ENCODE measurements at regions not wholly inside any gene's neighbourhood (a gene's known extent, or its start where the extent isn't known, plus 50 kb on each side); places are given as distances from the start of the nearest gene placed in this dataset.
"Not testable (repeated sequence)": the region's sequence is repeated elsewhere in the genome, so short reads cannot be mapped to it uniquely, and the experiment has no call there.

- DNase-seq (ENCODE audit: extremely low read depth in 1 of 11, low read depth in 9 of 11, low spot score in 4 of 11), result no peak
Measured at GRCh38 chr6:130535242-130535641, 169.4 kb downstream of the TMEM200A start.

GRCh38 chr6:130537447-130537846 lies 171.6 kb downstream of the TMEM200A start:
- DNase-seq (ENCODE audit: extremely low read depth in 1 of 11, low read depth in 9 of 11, low spot score in 4 of 11), result no peak

DNA sequence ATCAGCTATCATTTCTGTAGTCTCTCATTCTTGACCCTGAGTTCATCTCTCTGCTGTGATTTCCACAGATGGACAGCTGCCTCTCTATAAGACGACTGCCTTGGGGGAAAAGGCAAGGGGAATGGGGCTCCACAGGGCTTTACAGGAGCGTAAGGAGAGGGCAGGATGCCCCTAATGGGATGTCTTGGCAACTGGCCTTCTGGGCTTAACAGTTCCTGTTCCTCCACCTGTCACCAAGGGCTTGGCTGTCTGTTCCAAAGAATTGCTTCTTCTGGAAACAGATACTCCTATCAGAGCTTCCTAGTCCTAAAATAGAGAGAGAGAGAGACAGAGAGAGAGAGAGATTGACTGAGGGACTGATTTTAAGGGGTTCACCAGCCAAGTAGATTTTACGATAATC lies 181.9 kb downstream of the TMEM200A start:
- no peak for DNase-seq (ENCODE audit: extremely low read depth in 1 of 11, low read depth in 9 of 11, low spot score in 4 of 11)

DNA sequence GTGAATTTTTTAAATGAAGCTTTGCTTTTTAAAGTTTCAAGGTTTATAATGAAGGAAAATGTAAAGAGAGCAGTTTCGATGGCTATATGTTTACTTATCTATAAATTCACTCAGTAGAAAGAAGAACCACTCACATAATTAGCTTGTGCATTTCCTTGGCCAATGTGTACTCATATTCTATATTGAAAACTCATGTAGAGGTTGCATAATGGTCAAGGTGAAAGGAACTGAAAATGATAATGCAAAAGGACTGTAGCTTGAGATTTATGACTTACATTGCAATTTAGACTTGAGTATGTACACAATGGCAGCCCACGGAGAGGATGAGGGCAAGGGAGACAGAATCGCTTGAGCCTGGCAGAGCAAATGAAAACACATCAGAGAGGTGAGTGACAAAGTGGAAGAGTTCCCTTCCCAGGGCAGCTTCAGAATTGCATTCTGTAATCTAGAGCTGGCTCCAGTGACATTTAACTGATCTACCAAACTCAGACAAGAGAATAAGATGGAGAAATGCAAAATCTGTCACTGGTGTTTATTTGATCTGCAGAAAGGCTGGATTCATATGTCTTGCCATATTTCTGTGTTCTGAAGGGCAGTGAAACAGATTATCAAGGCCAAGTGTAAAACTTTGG lies 191.8 kb downstream of the TMEM200A start:
- DNase-seq (ENCODE audit: extremely low read depth in 1 of 11, low read depth in 9 of 11, low spot score in 4 of 11), result no peak

- no peak for DNase-seq (ENCODE audit: extremely low read depth in 1 of 11, low read depth in 9 of 11, low spot score in 4 of 11)
Measured at GRCh38 chr6:130558131-130558530, 192.3 kb downstream of the TMEM200A start.

GRCh38 chr6:130559166-130559565 lies 193.3 kb downstream of the TMEM200A start:
- DNase-seq (ENCODE audit: extremely low read depth in 1 of 11, low read depth in 9 of 11, low spot score in 4 of 11), result no peak

- DNase-seq (ENCODE audit: extremely low read depth in 1 of 11, low read depth in 9 of 11, low spot score in 4 of 11), result no peak
Measured at GRCh38 chr6:130560231-130560630, 194.4 kb downstream of the TMEM200A start.

- not testable (repeated sequence) for DNase-seq (ENCODE audit: extremely low read depth in 1 of 11, low read depth in 9 of 11, low spot score in 4 of 11)
Measured at GRCh38 chr6:130561159-130561558, 195.3 kb downstream of the TMEM200A start.

- DNase-seq (ENCODE audit: extremely low read depth in 1 of 11, low read depth in 9 of 11, low spot score in 4 of 11), result no peak
Measured at GRCh38 chr6:130565696-130566095, 199.9 kb downstream of the TMEM200A start.

DNA sequence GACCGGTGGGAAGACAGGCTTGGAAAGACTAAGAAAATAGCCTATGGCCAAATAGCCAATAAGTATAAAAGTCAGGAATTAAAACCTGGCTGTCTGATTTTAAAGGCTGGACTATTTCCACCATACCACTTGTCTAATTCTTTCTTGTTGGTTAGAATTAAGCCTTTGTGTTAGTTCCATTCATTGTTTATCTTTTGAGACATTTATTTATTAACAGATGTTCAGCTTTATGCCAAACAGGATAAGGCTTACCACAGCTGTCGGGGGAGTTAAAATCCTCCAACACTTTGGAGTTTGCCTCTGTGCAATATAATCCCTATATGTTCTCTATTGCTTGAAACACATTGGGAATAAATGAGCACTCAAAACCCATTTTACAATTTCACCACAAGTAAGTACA lies 208.3 kb downstream of the TMEM200A start:
- DNase-seq (ENCODE audit: extremely low read depth in 1 of 11, low read depth in 9 of 11, low spot score in 4 of 11), result no peak

GRCh38 chr6:130575557-130575956 lies 209.7 kb downstream of the TMEM200A start:
- DNase-seq (ENCODE audit: extremely low read depth in 1 of 11, low read depth in 9 of 11, low spot score in 4 of 11), result no peak

DNA sequence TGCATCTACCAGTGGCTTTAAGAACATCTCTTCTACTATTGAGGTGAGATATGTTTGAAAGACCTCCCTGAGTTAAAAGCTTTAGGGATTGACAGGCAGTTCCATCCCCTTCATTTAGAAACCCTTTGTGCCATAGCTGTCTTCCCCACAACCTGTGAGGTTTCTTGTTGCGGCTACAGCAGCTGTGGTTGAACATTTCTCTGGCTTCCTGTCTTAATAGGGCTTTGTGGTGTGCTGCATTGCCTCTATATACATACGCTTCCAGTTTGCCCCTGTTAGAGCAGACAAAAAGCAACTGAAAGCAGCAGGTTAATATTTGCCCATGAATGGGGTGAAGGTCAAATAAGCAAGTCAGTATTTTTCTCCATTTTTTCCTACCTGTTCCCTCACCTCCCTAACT lies 210.2 kb downstream of the TMEM200A start:
- DNase-seq (ENCODE audit: extremely low read depth in 1 of 11, low read depth in 9 of 11, low spot score in 4 of 11), result no peak

GRCh38 chr6:130577178-130577919 lies 211.5 kb downstream of the TMEM200A start:
- DNase-seq (ENCODE audit: extremely low read depth in 1 of 11, low read depth in 9 of 11, low spot score in 4 of 11), result no peak

- DNase-seq (ENCODE audit: extremely low read depth in 1 of 11, low read depth in 9 of 11, low spot score in 4 of 11), result no peak
Measured at GRCh38 chr6:130578713-130579112, 212.9 kb downstream of the TMEM200A start.

GRCh38 chr6:130583268-130583667 lies 217.5 kb downstream of the TMEM200A start:
- no peak for DNase-seq (ENCODE audit: extremely low read depth in 1 of 11, low read depth in 9 of 11, low spot score in 4 of 11)

DNA sequence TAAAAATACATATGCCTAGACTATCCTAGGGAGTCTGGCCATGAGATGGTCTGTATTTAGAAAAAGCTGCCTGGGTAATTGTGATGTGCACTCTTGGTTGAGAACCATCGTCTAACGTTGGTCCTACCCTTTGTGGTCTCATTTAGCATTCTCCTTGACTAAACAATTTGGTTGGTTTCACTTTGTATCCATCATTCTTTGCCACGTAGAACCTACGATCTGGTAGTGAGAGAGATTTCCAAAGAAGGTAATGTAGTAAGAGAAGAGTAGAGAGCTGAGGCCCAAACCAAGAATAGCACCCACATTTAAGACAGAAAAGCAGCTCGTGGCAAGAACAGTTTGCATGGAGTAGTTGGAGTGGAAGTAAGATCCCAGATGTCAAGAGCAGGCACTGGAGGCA lies 219.8 kb downstream of the TMEM200A start:
- no peak for DNase-seq (ENCODE audit: extremely low read depth in 1 of 11, low read depth in 9 of 11, low spot score in 4 of 11)

DNA sequence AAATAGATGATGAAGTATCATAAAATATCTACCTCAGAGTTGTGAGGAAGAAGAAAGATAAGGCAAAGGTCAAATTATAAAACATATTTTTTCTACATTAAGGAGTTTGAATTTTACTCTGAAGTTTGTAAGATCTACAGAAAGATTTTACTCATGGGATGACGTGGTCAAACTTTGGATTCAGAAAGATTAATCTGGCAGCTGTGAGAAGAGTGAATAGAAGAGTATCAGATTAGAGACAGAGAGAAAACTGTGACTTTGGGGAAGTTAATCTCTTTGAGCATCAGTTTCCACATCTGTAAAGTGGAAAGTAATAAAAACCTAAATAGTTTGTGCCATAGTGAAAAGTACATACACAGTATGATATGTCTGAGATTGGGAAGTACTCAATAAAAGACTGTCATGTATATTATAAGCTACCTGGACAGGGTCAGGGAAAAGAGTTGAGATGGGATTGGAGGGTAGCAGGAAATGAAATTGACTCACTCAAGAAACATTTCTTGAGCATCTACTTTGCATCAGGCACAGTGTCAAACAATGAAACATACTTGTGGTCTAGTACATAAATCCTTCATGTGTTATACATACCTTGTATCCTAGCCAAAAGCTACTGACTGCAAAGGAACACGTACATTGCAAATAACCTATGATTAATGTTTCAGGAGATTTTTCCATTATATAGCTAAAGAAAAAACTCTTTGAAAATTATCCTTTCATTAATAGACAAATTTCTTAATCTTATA lies 222.1 kb downstream of the TMEM200A start:
- DNase-seq (ENCODE audit: extremely low read depth in 1 of 11, low read depth in 9 of 11, low spot score in 4 of 11), result no peak

DNA sequence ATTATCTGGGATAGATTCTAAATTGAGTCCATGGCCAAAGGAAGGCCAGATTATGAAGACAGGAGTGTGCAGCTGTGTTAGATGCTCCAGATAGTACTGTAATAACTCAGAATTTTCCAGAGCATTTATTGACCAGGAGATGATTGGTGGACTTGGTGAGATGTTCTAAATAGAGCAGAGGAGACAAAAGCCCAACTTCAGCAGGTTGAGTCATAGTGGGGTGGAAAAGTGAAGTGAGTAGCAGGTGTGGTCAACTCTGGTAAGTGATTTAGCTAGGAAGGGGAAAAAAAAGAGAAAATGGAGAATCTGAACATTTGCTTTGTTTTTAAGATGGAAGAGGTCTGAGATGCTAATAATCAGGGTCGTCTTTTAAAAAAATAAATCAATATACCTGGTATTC lies 227.4 kb downstream of the TMEM200A start:
- no peak for DNase-seq (ENCODE audit: extremely low read depth in 1 of 11, low read depth in 9 of 11, low spot score in 4 of 11)

DNA sequence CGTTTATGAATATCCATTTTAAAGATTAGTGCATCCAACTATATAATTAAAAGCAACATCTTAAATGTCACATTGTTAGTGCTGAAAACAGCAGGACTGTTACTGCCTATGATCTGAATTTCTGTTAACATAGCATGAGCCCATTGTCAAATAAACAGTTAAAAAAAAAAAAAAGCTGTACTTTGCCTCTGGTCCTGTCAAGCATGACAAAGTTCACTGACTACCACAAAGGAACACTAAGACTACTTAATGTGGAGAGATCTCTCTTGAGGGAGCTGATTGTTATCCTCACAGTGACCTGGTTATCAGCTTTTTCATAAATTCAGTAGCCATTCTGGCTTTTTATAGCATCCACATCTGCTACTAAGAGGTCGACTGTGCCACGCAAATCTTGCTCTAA lies 228.1 kb downstream of the TMEM200A start:
- no peak for DNase-seq (ENCODE audit: extremely low read depth in 1 of 11, low read depth in 9 of 11, low spot score in 4 of 11)
